ENCODE measurements at regions not wholly inside any gene's neighbourhood (a gene's known extent, or its start where the extent isn't known, plus 50 kb on each side); places are given as distances from the start of the nearest gene placed in this dataset.

DNA sequence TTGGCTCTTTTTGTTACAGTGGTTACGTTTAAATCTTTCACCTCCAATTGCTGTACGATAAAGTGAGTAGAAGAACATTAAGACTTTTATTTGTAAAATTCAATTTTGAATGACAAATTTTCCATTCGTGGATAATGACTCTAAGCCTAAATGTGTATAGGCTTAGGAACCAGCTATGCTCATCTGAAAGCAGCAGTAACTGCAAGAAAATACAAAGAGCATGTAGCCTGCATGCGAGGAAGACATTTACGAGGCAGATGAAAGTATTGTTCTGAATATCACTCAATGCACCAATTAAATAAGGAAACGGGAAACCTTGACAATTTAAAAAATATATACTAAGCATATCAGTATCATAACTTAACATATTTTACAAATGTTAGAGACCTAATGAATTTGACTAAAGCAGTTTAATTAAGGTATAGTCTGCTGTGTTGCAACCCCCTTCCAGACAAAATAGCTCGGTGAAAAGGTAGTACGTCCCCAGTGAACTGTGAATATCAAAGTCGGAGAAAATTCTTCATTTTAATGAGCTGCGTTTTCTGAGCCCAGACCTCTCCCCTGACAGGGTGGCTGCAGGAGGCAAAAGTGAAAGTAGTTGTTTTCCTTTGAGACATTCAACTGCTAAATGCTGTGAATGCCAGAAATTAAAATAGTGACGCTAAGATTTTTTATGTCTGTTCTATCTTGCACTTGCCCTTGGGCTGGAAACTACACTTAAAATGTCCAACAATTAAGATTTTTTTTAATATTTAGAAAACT is 1236.5 kb upstream of the TENM3 start:
- no peaks in the 10 kb centered on the region for H3K36me3 ChIP-seq (ENCODE audit: control insufficient read depth, insufficient read depth, low read length)
- TF ChIP-seq, protein P1, sequence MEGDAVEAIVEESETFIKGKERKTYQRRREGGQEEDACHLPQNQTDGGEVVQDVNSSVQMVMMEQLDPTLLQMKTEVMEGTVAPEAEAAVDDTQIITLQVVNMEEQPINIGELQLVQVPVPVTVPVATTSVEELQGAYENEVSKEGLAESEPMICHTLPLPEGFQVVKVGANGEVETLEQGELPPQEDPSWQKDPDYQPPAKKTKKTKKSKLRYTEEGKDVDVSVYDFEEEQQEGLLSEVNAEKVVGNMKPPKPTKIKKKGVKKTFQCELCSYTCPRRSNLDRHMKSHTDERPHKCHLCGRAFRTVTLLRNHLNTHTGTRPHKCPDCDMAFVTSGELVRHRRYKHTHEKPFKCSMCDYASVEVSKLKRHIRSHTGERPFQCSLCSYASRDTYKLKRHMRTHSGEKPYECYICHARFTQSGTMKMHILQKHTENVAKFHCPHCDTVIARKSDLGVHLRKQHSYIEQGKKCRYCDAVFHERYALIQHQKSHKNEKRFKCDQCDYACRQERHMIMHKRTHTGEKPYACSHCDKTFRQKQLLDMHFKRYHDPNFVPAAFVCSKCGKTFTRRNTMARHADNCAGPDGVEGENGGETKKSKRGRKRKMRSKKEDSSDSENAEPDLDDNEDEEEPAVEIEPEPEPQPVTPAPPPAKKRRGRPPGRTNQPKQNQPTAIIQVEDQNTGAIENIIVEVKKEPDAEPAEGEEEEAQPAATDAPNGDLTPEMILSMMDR (IDR thresholded peaks at IDR 0.05; ENCODE audit: insufficient read depth, low read length, poor library complexity, severe bottlenecking): no peak
- no peaks in the 10 kb centered on the region for H3K27me3 ChIP-seq (replicated peaks; ENCODE audit: control insufficient read depth, insufficient read depth, low read length)
- H3K4me3 ChIP-seq (replicated peaks; ENCODE audit: low read depth, low read length): no peak overlapping the region
- DNase-seq (ENCODE audit: extremely low read depth, insufficient read length): no peak

DNA sequence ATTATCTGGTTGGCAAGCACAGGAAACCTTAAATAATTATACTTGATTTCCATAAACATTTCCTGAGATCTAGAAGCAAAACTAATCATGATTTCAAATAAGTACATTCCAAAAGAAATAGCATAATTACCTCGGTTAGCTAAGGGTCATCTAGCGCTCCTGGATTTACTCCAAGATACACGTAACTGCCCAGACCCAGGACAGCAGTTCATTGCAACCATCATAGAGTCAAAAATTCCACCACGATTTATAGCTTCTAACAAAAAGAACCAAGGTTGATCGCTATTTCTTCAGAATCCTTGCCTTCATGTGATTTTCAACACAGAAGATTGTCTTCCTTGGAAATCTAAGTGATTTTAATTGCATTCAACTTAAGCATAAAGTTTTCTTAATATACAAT is 1235.5 kb upstream of the TENM3 start:
- no peak for DNase-seq (ENCODE audit: extremely low read depth, insufficient read length)
- Histone ChIP-seq H3K36me3 (ENCODE audit: control insufficient read depth, insufficient read depth, low read length) (no peaks in the 10 kb centered on the region), H3K4me3 (replicated peaks; ENCODE audit: low read depth, low read length) (no peak overlapping the region), H3K27me3 (replicated peaks; ENCODE audit: control insufficient read depth, insufficient read depth, low read length) (no peaks in the 10 kb centered on the region)
- TF ChIP-seq, protein P1 (IDR thresholded peaks at IDR 0.05; ENCODE audit: insufficient read depth, low read length, poor library complexity, severe bottlenecking): no peak

DNA sequence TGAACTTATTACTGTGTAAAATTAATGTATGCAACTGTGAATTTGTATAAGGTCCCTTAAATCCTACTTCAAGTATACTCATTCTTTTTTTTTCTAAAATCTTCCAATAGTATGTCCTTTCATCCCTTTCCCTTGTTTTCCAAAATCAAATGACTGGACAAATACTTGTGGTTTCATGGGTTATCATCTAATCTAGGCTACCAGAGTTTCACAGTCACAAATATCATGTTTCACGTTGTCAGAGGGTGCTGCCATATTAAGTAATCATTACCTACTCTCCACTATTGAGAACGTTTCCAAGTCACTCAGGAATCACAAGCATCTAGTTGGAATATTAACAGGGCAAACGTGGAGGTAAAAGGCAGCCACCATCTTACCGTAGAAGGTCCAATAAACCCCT is 1235.0 kb upstream of the TENM3 start:
- TF ChIP-seq, protein P1 (IDR thresholded peaks at IDR 0.05; ENCODE audit: insufficient read depth, low read length, poor library complexity, severe bottlenecking): no peak
- no peaks in the 10 kb centered on the region for H3K36me3 ChIP-seq (ENCODE audit: control insufficient read depth, insufficient read depth, low read length)
- H3K4me3 ChIP-seq (replicated peaks; ENCODE audit: low read depth, low read length): no peak overlapping the region
- H3K27me3 ChIP-seq (replicated peaks; ENCODE audit: control insufficient read depth, insufficient read depth, low read length): no peaks in the 10 kb centered on the region
- no peak for DNase-seq (ENCODE audit: extremely low read depth, insufficient read length)

DNA sequence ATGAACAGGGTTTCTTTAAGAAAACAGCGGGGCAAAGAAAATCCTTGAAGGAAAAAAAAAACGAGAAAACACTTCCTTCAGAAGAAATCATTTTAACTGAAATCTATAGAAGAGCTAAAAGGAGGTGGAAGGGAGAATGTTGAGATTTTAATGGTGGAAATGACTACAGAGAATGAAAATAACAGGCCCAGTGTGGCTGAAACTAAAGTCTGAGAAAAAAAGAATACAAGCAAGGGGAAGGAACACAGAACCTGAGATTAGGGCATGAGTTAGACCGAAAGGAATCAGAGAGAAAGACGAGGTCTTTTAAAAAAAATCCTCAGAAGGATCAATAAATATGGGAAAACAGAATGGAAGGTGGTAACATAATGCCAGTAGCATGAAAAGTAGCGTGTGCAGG is 1230.0 kb upstream of the TENM3 start:
- H3K36me3 ChIP-seq (ENCODE audit: control insufficient read depth, insufficient read depth, low read length): no peaks in the 10 kb centered on the region
- H3K4me3 ChIP-seq (replicated peaks; ENCODE audit: low read depth, low read length): no peak overlapping the region
- no peak for DNase-seq (ENCODE audit: extremely low read depth, insufficient read length)
- TF ChIP-seq, protein P1 (IDR thresholded peaks at IDR 0.05; ENCODE audit: insufficient read depth, low read length, poor library complexity, severe bottlenecking): no peak
- H3K27me3 ChIP-seq (replicated peaks; ENCODE audit: control insufficient read depth, insufficient read depth, low read length): no peaks in the 10 kb centered on the region

DNA sequence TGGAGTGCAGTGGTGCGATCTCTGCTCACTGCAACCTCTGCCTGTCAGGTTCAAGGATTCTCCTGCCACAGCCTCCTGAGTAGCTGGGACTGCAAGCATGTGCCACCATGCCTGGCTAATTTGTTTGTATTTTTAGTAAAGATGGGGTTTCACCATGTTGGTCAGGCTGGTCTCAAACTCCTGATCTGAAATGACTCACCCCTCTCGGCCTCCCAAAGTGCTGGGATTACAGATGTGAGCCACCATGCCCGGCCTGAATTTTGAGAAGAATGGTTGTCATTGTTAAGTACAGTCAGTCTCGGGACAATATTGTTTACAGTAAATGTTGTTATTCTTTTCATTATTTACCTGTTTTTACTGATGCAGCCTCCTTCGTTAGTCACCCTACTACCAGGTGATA is 1226.2 kb upstream of the TENM3 start:
- TF ChIP-seq, protein P1 (IDR thresholded peaks at IDR 0.05; ENCODE audit: insufficient read depth, low read length, poor library complexity, severe bottlenecking): no peak
- H3K27me3 ChIP-seq (replicated peaks; ENCODE audit: control insufficient read depth, insufficient read depth, low read length): no peaks in the 10 kb centered on the region
- no peak for DNase-seq (ENCODE audit: extremely low read depth, insufficient read length)
- no peaks in the 10 kb centered on the region for H3K36me3 ChIP-seq (ENCODE audit: control insufficient read depth, insufficient read depth, low read length)
- H3K4me3 ChIP-seq (replicated peaks; ENCODE audit: low read depth, low read length): no peak overlapping the region

DNA sequence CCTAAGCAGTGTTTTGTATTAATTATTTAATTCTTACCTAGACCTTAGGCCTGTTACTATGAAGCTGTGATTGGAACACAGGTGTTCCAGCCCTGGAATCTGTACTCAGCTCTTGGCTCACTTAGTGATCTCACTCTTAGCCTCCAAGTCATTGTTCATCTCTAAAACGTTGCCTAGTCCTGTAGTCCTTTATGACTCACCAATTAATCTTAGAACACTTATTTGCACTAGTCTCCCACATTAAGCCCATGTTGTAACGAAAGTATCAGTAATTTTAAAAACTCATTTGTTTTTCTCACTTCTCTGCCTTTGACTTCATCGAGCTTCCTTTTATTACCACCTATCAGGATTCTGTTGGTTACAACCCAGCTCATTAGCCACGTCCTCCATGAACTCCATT is 1224.7 kb upstream of the TENM3 start:
- no peak for DNase-seq (ENCODE audit: extremely low read depth, insufficient read length)
- TF ChIP-seq, protein P1 (IDR thresholded peaks at IDR 0.05; ENCODE audit: insufficient read depth, low read length, poor library complexity, severe bottlenecking): no peak
- no peaks in the 10 kb centered on the region for H3K27me3 ChIP-seq (replicated peaks; ENCODE audit: control insufficient read depth, insufficient read depth, low read length)
- no peaks in the 10 kb centered on the region for H3K36me3 ChIP-seq (ENCODE audit: control insufficient read depth, insufficient read depth, low read length)
- no peak overlapping the region for H3K4me3 ChIP-seq (replicated peaks; ENCODE audit: low read depth, low read length)
